ENCODE measurements at regions not wholly inside any gene's neighbourhood (a gene's known extent, or its start where the extent isn't known, plus 50 kb on each side); places are given as distances from the start of the nearest gene placed in this dataset.
A peak's percentile ranks its signal among the peaks of the same experiment; 100 is the strongest.

DNA sequence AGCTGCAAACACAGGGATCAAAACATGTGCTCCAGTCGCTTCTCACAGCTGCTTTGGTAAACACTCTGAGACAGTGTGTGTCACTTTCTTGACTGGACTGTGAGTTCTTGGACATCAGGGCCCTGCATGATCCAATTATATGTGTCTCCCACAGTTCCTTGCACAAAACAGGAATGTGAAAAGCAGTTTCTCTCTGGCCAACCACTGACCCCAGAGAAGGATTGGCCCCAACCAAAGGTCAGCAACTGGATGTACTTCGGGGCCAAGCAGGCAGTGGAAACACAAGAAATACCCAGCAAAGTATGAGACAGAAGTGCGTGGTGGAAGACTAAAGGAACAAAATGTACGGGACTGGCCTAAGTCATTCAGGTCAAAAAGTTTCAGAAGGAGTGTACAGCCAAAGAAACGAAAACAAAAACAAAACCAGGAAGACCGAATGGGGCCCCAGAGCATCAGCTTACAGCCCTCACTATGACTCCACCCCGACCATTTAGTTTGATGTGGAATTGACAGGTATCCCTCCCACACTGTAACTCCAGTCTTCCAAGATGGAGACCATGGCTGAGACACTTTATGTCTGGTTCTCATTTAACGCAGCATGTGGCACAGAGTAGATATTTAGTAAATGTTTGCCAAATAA, 76.7 kb upstream of the LPP start:
- no peak for DNase-seq

DNA sequence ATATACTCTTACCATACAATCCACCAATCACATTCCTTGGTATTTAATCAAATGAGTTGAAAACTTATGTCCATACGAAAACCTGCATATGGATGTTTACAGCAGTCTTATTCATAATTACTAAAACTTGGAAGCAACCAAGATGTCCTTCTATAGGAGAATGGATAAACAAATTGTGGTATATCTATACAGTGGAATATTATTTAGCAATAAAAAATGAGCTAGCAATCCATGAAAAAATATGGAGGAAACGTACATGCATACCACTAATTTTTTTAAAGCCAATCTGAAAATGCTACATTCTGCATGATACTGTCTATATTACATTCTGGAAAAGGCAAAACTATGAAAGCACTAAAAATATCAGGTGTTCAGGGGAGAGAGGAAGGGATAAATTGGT, 73.9 kb upstream of the LPP start:
- no peak for DNase-seq

DNA sequence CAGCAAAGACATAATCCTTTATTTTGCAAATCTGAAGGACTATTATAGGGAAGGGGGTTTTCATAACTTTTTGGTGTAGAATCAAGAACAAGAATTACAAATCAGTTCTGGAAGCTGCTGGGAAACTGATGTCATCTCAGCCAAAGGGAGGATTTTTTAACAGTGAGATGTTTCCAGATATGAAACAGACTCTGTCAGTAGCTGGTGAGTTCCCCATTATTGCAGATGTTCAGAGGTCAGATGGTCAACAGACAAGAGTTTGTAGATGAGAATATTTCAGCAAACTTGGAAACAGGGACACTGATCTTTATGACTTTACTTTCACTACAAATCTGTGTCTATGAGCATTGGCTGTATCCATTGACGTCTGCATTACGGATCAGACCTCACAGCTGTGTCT, 71.9 kb upstream of the LPP start:
- no peak for DNase-seq

DNA sequence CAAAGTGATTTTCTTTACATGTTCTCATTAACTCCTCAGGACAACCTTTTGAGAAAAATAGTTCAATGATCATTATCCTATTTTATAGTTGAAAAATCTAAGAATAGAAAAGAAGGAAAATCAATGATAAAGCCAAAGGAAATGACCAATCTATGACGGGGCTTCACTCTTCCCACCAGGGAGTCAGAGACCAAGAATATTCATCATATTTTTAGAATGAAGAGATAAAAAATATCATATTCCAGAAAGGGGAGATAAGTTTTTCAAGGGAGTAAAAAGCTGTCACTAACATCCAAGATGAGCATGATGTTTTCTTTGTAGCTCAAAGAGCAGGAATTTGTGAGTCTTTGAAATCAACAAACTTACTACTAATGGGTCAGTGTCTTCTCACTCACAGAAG, 71.5 kb upstream of the LPP start:
- no peak for DNase-seq

DNA sequence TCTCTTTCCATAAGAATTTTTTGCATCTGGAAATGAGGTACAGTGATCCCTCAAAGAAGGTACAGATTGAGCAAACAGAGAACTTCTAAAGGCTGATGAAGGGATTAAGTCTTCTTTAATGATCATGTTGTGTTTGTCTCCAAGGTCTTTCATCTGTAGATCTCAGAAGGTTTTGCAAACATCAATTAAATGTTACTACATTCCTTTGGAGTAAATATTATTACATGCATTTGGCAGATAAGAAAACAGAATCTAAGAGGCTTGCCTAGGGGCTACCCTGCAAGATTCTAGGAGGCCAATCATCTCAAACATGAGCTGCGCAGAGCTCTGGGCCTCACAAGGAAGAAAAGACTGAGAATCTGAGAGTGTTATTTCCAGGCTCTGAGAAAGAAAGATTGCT, 70.9 kb upstream of the LPP start:
- no peak for DNase-seq

DNA sequence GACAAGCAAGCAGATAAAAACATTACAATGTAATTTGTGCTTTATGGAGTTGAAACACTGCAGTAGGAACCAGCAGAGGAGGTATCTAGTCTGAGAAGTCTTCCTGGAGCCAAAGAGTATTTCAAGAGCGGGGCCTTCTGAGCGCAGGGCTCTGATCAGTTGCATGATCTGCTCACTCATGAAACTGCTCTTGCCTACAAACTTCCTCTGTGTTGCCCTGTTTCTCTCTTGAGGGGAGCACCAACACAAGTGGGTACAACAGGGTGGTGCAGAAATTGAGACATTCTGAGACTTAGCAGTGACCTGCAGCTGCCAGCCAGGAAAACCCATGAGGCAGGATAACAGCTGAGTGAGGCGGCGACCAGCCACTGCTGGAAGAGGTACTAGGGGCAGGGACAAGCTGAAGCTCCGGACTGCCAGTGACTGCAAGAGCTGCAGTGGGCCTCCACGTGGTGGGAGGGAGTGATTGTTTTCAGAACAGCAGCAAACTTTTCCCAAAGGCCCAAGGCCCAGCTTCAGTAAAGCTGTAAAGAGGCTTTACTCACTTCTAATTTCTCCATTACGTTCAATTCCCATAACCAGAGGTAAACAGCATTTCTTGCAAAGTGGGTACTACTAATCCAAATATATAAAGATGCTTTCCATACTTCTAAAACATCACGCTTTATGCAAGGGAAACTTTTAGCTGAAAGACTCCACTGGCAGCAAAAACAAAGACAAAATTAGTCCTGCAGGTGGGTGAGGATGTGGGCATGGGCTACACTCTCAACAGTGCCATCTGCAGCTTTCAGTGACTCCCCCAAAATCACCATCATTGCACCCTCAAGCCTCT, 69.0 kb upstream of the LPP start:
- DNase-seq: no peak

DNA sequence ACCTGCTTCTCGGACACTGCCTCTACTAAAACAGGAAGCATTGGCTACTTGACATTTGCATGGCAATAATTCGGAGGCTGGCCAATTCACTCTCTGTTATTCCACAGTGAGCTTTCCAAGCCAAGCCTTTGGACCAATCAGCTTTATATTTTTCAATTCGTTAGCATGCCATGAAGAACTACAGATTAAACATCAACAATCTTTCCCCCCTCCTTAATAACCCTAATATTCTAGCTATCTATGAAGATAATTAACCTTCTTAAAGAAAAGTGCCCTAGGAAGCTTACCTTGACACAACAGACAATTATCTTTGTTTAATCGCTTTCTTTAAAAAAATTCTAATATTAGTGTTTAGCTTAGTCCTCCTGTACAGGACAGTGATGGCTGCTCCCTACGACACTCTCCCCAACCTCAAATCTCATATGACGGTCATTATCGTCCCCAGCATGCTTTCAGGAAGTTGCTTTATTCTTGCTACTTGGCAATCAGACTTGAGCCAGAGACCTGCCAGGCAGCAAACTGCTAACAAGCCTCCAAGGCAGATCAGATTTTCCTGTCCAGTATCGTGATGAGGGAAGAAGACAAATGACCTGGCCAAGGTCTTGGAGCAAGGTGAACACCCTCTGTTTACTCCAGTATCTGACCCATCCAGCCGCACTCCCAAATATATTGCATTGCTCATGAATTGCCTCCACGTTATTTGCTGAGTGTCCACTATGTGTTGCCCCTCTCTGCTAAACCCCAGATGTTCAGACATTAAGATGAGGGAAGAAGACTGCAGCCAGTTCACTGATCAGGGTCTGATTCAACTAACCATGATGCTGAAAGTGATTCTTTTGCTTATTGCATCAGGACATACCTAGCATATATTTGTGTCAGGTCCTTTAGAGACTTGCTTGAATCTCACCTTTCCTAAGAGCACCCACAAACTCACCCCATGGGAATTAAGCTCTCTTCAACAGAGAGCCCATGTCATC, 68.1 kb upstream of the LPP start:
- DNase-seq: no peak

DNA sequence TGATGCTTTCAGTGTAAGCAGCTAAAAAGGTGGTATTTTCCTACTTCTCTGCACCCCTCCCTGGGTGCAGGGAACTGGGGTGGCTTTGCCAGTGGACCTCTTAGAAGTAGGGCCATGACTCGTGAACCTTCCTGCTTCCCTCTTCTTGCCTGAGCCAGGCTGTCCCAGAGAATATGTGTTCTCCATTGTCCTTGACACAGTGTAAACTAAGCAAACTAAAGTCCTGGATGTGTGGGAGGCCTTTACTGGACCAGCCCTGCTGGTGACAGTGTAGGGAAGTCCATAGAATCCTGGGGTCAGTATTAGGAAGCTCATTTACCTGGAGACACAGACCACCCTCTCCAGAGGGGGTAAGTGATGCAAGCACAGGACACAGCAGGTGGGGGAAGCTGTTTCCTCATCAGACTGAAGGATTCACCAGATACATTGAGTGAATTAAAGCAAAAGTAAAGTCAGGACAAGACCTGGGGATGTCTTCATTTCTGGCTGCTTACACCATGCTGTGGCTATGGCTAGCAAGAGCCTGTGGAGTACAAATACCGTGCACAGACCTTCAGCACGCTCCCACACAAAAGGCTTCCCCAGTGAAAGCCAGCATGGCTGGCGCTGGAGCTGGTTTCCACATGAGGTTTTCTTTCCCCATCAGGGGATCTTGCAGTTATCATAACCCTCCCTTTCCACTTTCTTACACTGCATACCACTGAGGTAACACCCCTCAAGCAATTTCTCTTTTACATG, 64.8 kb upstream of the LPP start:
- no peak for DNase-seq

DNA sequence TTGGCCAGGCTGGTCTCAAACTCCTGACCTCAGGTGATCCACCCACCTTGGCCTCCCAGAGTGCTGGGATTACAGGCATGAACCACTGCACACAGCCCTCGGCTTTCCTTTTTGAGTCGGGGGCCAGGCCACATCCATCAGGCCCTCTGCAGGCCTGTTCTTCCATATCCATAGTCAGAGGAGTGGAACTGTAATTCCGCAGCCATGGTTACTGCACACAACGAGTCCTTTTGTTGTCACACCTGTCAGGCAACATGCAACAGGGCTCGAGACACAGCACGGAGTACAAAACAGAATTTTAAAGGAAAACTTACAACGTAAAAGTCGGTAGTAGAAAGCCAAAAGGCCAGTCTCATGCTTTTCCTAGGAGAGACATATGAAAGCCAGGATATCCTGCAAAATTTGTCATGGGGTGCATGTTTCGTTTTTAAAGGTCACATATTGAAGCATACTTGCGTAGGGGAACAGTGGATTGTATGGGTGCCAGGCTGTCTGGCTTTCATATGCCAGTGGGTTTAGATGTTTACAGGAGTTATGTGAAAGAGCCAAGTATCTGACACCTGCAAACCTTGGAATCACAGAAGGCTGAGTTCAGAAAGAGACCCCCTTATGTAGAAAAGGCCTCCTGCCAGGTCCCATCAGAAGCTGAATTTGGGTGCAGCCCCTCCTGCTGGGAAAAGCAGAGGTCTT, 63.2 kb upstream of the LPP start:
- peak; percentile 60 to 68 for DNase-seq

DNA sequence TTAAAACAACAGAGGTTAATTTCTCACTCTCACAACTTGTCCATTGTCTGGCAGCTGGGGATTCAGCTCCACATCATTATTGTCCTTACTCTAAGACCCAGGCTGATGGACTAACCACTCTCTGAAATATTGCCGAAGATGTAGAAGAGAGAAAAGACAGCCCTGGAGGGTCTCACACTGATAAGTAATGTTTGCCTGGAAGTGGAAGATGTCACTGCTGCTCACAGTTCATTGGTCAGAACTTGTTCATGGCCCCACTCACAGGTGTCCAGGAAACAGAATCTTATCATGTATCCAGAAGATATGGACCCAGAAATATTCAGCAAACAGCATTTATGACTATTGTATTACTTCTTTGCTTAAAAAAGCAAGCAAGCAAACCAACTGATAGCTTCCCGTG, 62.2 kb upstream of the LPP start:
- no peak for DNase-seq

DNA sequence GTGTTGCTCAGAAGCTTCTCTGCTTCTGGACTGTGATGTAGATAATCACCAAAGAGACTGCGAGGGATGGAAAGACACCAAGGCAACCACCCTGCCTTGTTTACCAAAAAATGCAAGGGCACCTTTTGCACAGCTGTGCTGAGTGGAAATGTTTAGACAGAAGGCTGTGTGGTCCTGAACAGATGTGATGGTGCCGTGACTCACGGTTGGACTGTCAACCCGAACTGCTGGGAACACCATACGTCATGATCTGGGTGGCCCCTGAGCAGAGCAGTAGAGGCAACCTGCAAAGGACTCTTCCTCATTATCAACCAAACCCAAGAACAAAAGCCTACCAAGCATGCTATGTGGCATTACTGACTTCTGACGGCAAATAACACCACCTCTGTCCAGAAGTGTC, 61.3 kb upstream of the LPP start:
- DNase-seq: no peak

DNA sequence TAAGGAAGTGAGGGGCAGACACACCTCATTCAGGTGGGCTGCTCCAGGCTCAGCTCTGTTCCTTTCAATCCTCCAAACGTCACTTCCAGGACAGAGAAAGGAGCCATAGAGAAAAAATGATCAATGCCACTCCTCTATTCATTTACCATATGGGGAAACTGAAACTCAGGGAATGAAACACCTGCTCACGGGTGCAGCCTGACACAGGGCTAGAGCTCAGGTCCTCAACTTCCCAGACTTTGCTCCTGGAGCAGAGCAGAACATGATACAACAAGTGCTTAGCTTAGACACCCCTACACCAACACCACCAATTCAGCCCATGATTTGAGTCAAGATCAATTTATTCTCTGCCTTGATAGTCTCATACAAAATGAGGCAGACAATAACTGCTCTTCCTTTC, 58.5 kb upstream of the LPP start:
- no peak for DNase-seq

DNA sequence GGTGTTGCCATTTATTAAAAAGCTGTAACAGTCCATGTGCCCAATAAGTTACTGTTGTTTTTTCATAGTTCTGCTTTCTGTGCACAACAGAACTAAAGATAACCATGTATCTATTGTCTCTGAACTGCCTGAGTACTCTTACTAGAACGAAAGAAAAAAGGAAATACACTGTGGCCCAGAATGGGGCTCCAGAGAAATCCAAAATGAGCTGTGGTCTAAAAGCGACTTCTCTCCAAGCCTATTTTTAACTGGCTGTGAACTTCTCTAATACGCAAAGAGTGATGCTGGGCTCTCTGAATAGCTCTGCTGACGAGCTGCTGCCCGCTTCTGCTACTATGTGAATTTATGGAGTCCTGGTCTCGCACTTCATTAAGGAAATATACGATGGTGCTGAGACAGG, 56.2 kb upstream of the LPP start:
- no peak for DNase-seq

DNA sequence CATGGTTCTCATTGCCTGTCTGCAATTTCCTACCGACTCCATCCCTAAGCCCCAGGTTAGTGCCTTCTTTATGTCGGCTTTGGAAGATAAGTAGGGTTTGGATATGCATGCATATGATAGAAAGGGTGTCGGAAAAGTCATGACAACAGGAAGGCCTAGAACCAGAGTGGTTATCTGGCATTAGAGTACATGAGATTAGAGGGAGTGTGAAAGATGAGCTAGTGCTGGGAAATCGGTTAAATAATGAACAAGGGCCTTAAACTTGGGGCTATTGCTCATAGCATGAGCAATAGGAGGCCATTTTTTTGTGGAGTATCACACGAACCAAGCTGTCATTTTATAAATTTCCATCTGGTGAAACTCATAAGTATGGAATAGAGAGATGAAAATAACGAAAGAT, 54.0 kb upstream of the LPP start:
- DNase-seq: no peak

DNA sequence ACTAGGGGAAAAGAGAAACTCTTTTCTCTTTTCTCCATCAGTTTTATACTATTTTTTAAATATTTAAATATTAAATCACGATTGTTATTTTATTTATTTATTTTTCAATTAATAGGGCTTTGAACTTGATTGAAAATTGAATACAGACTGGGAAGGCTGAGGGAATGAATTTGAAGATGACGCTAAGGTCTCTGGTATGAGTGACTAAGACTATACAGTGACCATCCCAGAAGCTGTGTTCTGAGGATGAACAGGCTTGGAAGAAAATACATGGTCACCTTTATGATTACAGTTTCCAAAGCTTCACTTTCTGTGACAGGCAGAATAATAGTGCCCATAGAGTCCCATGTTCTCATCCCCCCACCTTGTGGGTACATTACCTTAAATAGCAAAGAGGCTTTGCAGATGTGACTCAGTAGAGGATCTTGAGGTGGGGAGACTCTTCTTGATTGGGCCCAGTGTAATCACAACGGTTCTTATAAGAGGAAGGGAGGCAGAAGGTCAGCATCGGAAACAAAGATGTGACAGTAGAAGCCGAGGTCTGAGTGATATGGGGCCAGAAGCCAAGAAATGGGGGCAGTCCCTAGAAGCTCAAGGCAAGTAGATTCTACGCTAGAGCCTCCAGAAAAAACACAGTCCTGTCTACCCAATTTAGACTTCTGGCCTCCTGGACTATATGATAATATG, 51.0 kb upstream of the LPP start:
- no peak for DNase-seq

DNA sequence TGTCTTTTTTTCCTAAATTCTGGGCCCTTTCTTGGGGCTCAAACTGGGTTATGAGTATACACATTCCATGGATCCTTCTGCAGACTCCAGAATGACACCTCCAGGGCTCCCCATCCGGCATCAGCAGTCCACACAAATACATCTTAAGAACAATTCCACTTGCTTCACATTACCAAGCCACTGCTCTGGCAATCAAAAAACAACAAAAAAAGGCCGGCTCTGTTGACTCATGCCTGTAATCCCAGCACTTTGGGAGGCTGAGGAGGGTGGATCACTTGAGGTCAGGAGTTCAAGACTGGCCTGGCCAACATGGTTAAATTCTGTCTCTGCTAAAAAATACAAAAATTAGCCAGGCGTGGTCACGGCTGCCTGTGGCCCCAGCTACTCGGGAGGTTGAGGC, 49.9 kb upstream of the LPP start:
- DNase-seq: no peak

All from SHP77 (cell line).